H1 (cell line): ENCODE measurements at regions not wholly inside any gene's neighbourhood (a gene's known extent, or its start where the extent isn't known, plus 50 kb on each side); places are given as distances from the start of the nearest gene placed in this dataset.

Experiments used
- CTCF ChIA-PET: fragments of 300-600 bp; sonication (Branson Sonifier 250); formaldehyde crosslinking; loops from one replicate; lab custom pipeline; 2021; ENCODE audit not compliant: partially characterized antibody; lab: Charles Lee
- POLR2A ChIA-PET: fragments of 300-600 bp; sonication (Branson Sonifier 250); formaldehyde crosslinking; loops from one replicate; lab custom pipeline; 2021; ENCODE audit warnings: inconsistent platforms; ENCODE audit not compliant: partially characterized antibody; lab: Charles Lee
- DNase-seq, 2 experiments: peaks; one replicate each; pipeline versions ENCODE4 v3.0.0 to v3.0.0-alpha.2; 2010 to 2022; ENCODE audit warnings: low spot score in 2 of 2, low read depth in 1 of 2, mixed read lengths in 1 of 2
- FAIRE-seq: peaks from 2 replicates; lab custom pipeline; 2011; peaks lifted over from hg19 to GRCh38; lab: Jason Lieb, UNC
- H2AFZ ChIP-seq: 2 replicates; pipeline ENCODE4 v1.8.1; 2012; ENCODE audit warnings: low read length, inconsistent platforms
- H2AK5ac ChIP-seq: 2 replicates; pipeline ENCODE4 v1.6.1; 2013; ENCODE audit warnings: low read depth, low read length
- H2BK120ac ChIP-seq: replicated peaks from 2 replicates; pipeline ENCODE3; 2013; ENCODE audit warnings: low read depth, low read length, inconsistent platforms
- H2BK12ac ChIP-seq: 2 replicates; pipeline ENCODE4 v1.6.1; 2013; ENCODE audit warnings: low read depth, low read length
- H2BK15ac ChIP-seq: 2 replicates; pipeline ENCODE4 v1.6.1; 2013; ENCODE audit warnings: low read length
- H2BK20ac ChIP-seq: 2 replicates; pipeline ENCODE4 v1.6.1; 2013; ENCODE audit warnings: low read length
- H2BK5ac ChIP-seq: 2 replicates; pipeline ENCODE4 v1.6.1; 2013; ENCODE audit warnings: low read depth, low read length
- H3K14ac ChIP-seq: 2 replicates; pipeline ENCODE4 v1.6.1; 2013; ENCODE audit warnings: inconsistent platforms; ENCODE audit not compliant: insufficient read length
- H3K18ac ChIP-seq: 2 replicates; pipeline ENCODE4 v1.6.1; 2013; ENCODE audit warnings: low read length; ENCODE audit errors: extremely low read depth
- H3K23ac ChIP-seq: 2 replicates; pipeline ENCODE4 v1.6.1; 2013; ENCODE audit warnings: inconsistent platforms; ENCODE audit not compliant: insufficient read length
- H3K23me2 ChIP-seq: 2 replicates; pipeline ENCODE4 v1.6.1; 2013; ENCODE audit warnings: low read depth, low read length
- H3K27ac ChIP-seq: 2 replicates; pipeline ENCODE4 v1.6.1; 2011; ENCODE audit warnings: low read depth, low read length, inconsistent platforms
- H3K27me3 ChIP-seq, 4 experiments: replicated peaks in 1 of 4; 1 replicate in 1 of 4; 2 replicates in 3 of 4; pipeline versions ENCODE4 v1.6.1 to v1.8.1; 2011 to 2013; ENCODE audit warnings: low read length in 3 of 4, mild to moderate bottlenecking in 3 of 4, inconsistent platforms in 2 of 4, mixed read lengths in 2 of 4, moderate library complexity in 1 of 4; ENCODE audit not compliant: control insufficient read depth in 3 of 4, insufficient read depth in 3 of 4; ENCODE audit errors: extremely low read depth in 1 of 4
- H3K36me3 ChIP-seq, 4 experiments: 2 replicates each; pipeline versions ENCODE4 v1.6.1 to v1.8.1; 2011 to 2013; ENCODE audit warnings: mild to moderate bottlenecking in 4 of 4, low read length in 3 of 4, moderate library complexity in 2 of 4, control low read depth in 1 of 4, inconsistent platforms in 1 of 4; ENCODE audit not compliant: insufficient read depth in 4 of 4, control insufficient read depth in 2 of 4
- H3K4ac ChIP-seq: replicated peaks from 2 replicates; pipeline ENCODE3; 2013; ENCODE audit warnings: low read length, low read depth, mixed read lengths, inconsistent platforms; ENCODE audit not compliant: insufficient read length
- H3K4me1 ChIP-seq, 4 experiments: replicated peaks in 1 of 4; 1 replicate in 1 of 4; 2 replicates in 3 of 4; pipeline versions ENCODE4 v1.6.1 to v1.8.1; 2011 to 2013; ENCODE audit warnings: low read length in 3 of 4, inconsistent platforms in 2 of 4, mixed read lengths in 1 of 4; ENCODE audit not compliant: insufficient read depth in 4 of 4, control insufficient read depth in 3 of 4
- H3K4me2 ChIP-seq, 2 experiments: 2 replicates each; pipeline versions ENCODE4 v1.6.1 to v1.8.1; 2011 to 2013; ENCODE audit warnings: low read depth in 2 of 2, low read length in 2 of 2, control low read depth in 1 of 2, inconsistent platforms in 1 of 2, mild to moderate bottlenecking in 1 of 2; ENCODE audit not compliant: insufficient read depth in 1 of 2
- H3K4me3 ChIP-seq, 4 experiments: fragments of 200-600, 300-600 bp in 1 of 4; sonication (generic), shearing (Covaris generic), sonication (Bioruptor Twin) in 1 of 4; 2 replicates each; pipeline versions ENCODE4 v1.5.1 to v1.8.1; 2011 to 2016; ENCODE audit warnings: low read length in 4 of 4, low read depth in 3 of 4, control low read depth in 2 of 4, inconsistent platforms in 2 of 4, mild to moderate bottlenecking in 2 of 4, mixed read lengths in 1 of 4, moderate library complexity in 1 of 4; ENCODE audit not compliant: insufficient read depth in 2 of 4; ENCODE audit errors: extremely low read depth in 1 of 4
- H3K56ac ChIP-seq: replicated peaks from 2 replicates; pipeline ENCODE3; 2013; ENCODE audit warnings: low read depth, mild to moderate bottlenecking, mixed read lengths, low read length, inconsistent platforms; ENCODE audit not compliant: insufficient read length
- H3K79me1 ChIP-seq: 2 replicates; pipeline ENCODE4 v1.6.1; 2013; ENCODE audit warnings: low read depth, low read length, control low read depth
- H3K79me2 ChIP-seq, 2 experiments: 2 replicates each; pipeline versions ENCODE4 v1.6.1 to v1.8.1; 2012 to 2013; ENCODE audit warnings: low read length in 2 of 2, mild to moderate bottlenecking in 2 of 2, inconsistent platforms in 1 of 2; ENCODE audit not compliant: insufficient read depth in 2 of 2, control insufficient read depth in 1 of 2
- H3K9ac ChIP-seq, 4 experiments: replicated peaks in 1 of 4; 1 replicate in 1 of 4; 2 replicates in 3 of 4; pipeline versions ENCODE4 v1.6.1 to v1.8.1; 2011 to 2013; ENCODE audit warnings: low read depth in 3 of 4, low read length in 3 of 4, control low read depth in 2 of 4, mild to moderate bottlenecking in 2 of 4, moderate library complexity in 2 of 4, inconsistent platforms in 1 of 4; ENCODE audit errors: extremely low read depth in 1 of 4
- H3K9me3 ChIP-seq, 2 experiments: 2 replicates each; pipeline versions ENCODE4 v1.6.1 to v1.8.1; 2012 to 2013; ENCODE audit warnings: mild to moderate bottlenecking in 2 of 2, moderate library complexity in 2 of 2, control low read depth in 1 of 2, inconsistent platforms in 1 of 2, low read depth in 1 of 2, low read length in 1 of 2, mixed read lengths in 1 of 2; ENCODE audit not compliant: insufficient read depth in 2 of 2
- H4K20me1 ChIP-seq, 2 experiments: replicated peaks in 1 of 2; 2 replicates each; pipeline versions ENCODE3 to v1.8.1; 2011 to 2013; ENCODE audit warnings: inconsistent platforms in 2 of 2, low read length in 2 of 2, mild to moderate bottlenecking in 1 of 2; ENCODE audit not compliant: insufficient read depth in 2 of 2, control insufficient read depth in 1 of 2
- H4K5ac ChIP-seq: 2 replicates; pipeline ENCODE4 v1.6.1; 2013; ENCODE audit warnings: low read length, low read depth, mixed read lengths, inconsistent platforms; ENCODE audit not compliant: insufficient read length
- H4K8ac ChIP-seq: 2 replicates; pipeline ENCODE4 v1.8.0; 2013; ENCODE audit warnings: mild to moderate bottlenecking, moderate library complexity, low read length, inconsistent platforms; ENCODE audit not compliant: insufficient read depth; ENCODE audit errors: extremely low read depth
- H4K91ac ChIP-seq: replicated peaks from 2 replicates; pipeline ENCODE3; 2013; ENCODE audit warnings: low read length, mixed read lengths, inconsistent platforms; ENCODE audit not compliant: insufficient read length
- FOSL1 ChIP-seq: IDR thresholded peaks from 2 replicates; pipeline ENCODE4 v1.6.1; 2011; ENCODE audit warnings: mild to moderate bottlenecking, low read depth, low read length, moderate library complexity; ENCODE audit not compliant: insufficient read depth
- HDAC6 ChIP-seq: IDR thresholded peaks from one replicate; pipeline ENCODE4 v1.7.1; 2012; ENCODE audit warnings: low read depth, mild to moderate bottlenecking, inconsistent platforms, low read length, moderate library complexity

- CTCF ChIA-PET: interaction anchor here (0.6 to 1.3 kb wide), 5 partner anchors 10 to 285 kb away, joined by 3 to 4 read pairs (median 3); partner anchors contain the start of gene MYLIP
- H4K20me1 ChIP-seq: no peaks in the 10 kb centered on the region
Measured at GRCh38 chr6:15843764-15844163, 180.9 kb upstream of the DTNBP1 start.

More at GRCh38 chr6:15843764-15844163, 180.9 kb upstream of the DTNBP1 start:
- Histone ChIP-seq H2BK15ac (no peak overlapping the region), H2BK20ac (no peak overlapping the region), H2BK120ac (no peak overlapping the region), H3K18ac (no peak overlapping the region), H3K9me3 (no peaks in the 10 kb centered on the region), H3K79me1 (no peaks in the 10 kb centered on the region), H3K23me2 (no peaks in the 10 kb centered on the region; the same call in 1 of the 2 replicates), H3K4ac (no peak overlapping the region), H3K4me2 (no peak overlapping the region), H3K56ac (no peak overlapping the region), H3K4me3 (no peak overlapping the region), H2BK12ac (no peak overlapping the region), H4K5ac (no peak overlapping the region), H2BK5ac (no peak overlapping the region), H3K23ac (no peak overlapping the region), H4K8ac (no peak overlapping the region), H4K91ac (no peak overlapping the region), H2AK5ac (no peak overlapping the region), H3K27ac (no peak overlapping the region), H3K9ac (no peak overlapping the region), H3K27me3 (no peaks in the 10 kb centered on the region), H3K14ac (no peak overlapping the region), H3K79me2 (no peaks in the 10 kb centered on the region), H2AFZ (0 out of 2 replicates have a peak overlapping the region, but pooled peaks have one; percentile 20), H3K4me1 (peaks cover 0 to 4% (median 0%) of the 10 kb centered on the region in 4 experiments; a peak in 1 of 7 replicates), H3K36me3 (no peaks in the 10 kb centered on the region)
- FAIRE-seq (no peak), DNase-seq (no peak)
- TF ChIP-seq HDAC6: no peak
- no peak for TF ChIP-seq FOSL1
- POLR2A ChIA-PET: no interaction called here
